ENCODE measurements at regions not wholly inside any gene's neighbourhood (a gene's known extent, or its start where the extent isn't known, plus 50 kb on each side); places are given as distances from the start of the nearest gene placed in this dataset.

- DNase-seq = no peak
- in situ Hi-C loops (cut with HindIII; ENCODE audit: low pct_ligation_motif_present, low sequenced_read_pairs) = no loop called here
- TF ChIP-seq CTCF (IDR thresholded peaks at IDR 0.05; ENCODE audit: low read depth, low read length, missing control alignments) = no peak
Observed at GRCh38 chr10:2020836-2021235, 283.5 kb upstream of the ADARB2 start.

DNA sequence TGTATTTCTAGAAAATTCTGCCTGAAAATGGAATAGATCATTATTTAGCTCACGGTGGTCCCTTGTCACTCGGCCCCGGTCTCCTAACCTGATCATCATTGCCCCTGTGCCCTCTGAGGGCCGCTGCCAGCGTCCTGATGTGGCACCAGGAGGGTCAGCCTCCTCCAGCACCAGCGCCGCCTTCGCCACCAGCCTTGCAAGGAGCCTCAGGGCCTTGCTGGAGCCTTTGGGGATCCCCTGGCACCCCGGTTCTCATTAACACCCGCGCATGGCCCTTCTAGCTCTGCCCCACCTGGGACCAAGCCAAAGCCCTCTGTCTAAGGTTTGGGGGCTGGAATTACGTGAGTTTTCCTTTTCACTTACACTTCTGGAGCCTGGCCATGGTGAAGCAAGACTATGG is 282.5 kb upstream of the ADARB2 start:
- H3K4me3 ChIP-seq (ENCODE audit: low read depth, low read length) = no peak overlapping the region
- no peak for DNase-seq
- no peak overlapping the region for H3K27ac ChIP-seq
- TF ChIP-seq CTCF (IDR thresholded peaks at IDR 0.05; ENCODE audit: low read depth, low read length, missing control alignments) = no peak
- no peaks in the 10 kb centered on the region for H3K27me3 ChIP-seq (replicated peaks)
- no peaks in the 10 kb centered on the region for H3K36me3 ChIP-seq (replicated peaks)
- in situ Hi-C loops (cut with HindIII; ENCODE audit: low pct_ligation_motif_present, low sequenced_read_pairs) = no loop called here

More at GRCh38 chr10:2020836-2021235, 283.5 kb upstream of the ADARB2 start:
- Histone ChIP-seq H3K4me3 (ENCODE audit: low read depth, low read length) (no peak overlapping the region), H3K27ac (no peak overlapping the region), H3K27me3 (replicated peaks) (no peaks in the 10 kb centered on the region), H3K36me3 (replicated peaks) (no peaks in the 10 kb centered on the region)

DNA sequence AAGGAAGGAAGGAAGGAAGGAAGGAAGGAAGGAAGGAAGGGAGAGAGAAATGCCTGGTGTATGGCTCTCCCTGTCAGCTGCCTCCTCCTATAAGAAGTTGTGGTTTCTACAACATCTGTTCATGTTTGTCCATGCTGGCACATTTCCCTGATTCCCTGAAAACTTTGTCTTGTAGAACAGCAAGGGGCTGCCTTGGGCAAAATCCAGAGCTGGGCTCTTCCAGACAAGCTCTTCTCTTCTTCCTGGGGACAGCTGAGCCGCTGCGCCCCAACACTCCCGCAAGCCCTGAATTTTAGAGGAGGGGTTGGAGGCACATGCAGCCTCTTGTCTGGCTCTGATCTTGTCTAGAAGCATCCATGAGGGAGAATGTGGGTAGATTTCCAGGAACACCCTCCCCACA is 282.0 kb upstream of the ADARB2 start:
- Histone ChIP-seq H3K27me3 (replicated peaks) (no peaks in the 10 kb centered on the region), H3K27ac (no peak overlapping the region), H3K36me3 (replicated peaks) (no peaks in the 10 kb centered on the region), H3K4me3 (ENCODE audit: low read depth, low read length) (no peak overlapping the region)
- DNase-seq = no peak
- no peak for TF ChIP-seq CTCF (IDR thresholded peaks at IDR 0.05; ENCODE audit: low read depth, low read length, missing control alignments)
- in situ Hi-C loops (cut with HindIII; ENCODE audit: low pct_ligation_motif_present, low sequenced_read_pairs) = no loop called here

DNA sequence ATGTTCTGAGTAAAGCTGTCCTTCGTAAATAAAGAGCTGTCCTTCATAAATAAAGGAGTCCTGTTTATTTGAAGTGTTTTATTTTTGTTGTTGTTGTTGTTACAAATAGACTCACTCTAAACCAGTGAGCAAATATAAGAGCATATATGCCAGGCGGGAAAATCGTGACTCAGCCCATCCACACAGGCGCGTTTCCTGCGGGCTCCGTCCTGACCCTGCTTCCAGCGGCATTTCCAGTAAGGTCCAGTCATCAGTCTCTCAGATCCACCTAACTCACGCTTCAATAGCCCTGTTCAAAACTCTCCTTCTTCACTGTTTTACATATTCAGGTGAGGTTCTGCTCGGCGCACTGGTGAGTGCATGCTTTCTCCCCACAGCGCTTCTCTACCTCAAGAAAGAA is 277.2 kb upstream of the ADARB2 start:
- Histone ChIP-seq H3K27ac (no peak overlapping the region), H3K4me3 (ENCODE audit: low read depth, low read length) (no peak overlapping the region), H3K36me3 (replicated peaks) (no peaks in the 10 kb centered on the region), H3K27me3 (replicated peaks) (no peaks in the 10 kb centered on the region)
- in situ Hi-C loops (cut with HindIII; ENCODE audit: low pct_ligation_motif_present, low sequenced_read_pairs) = no loop called here
- DNase-seq = no peak
- no peak for TF ChIP-seq CTCF (IDR thresholded peaks at IDR 0.05; ENCODE audit: low read depth, low read length, missing control alignments)

DNA sequence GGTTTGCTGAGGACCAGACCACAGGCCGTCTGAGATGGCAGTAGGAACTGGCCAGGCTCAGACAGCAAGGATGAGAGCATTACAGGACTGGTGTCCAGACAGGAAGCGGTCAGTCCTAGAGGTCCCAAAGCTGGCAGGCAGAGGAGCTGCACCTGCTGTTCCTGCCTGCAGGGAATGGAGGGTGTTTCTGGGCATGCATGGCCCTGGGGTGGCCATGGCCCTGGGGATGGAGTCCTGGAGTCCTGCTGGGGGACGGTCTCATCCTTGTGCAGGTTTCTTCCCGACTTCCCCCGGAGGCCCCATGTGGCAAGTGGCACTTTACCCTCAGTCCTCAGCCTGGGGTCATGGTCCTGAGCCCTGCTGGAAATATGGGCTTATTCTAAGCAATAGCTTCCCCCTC is 274.9 kb upstream of the ADARB2 start:
- Histone ChIP-seq H3K4me3 (ENCODE audit: low read depth, low read length) (no peak overlapping the region), H3K36me3 (replicated peaks) (no peaks in the 10 kb centered on the region), H3K27ac (no peak overlapping the region), H3K27me3 (replicated peaks) (no peaks in the 10 kb centered on the region)
- in situ Hi-C loops (cut with HindIII; ENCODE audit: low pct_ligation_motif_present, low sequenced_read_pairs) = no loop called here
- no peak for TF ChIP-seq CTCF (IDR thresholded peaks at IDR 0.05; ENCODE audit: low read depth, low read length, missing control alignments)
- no peak for DNase-seq

DNA sequence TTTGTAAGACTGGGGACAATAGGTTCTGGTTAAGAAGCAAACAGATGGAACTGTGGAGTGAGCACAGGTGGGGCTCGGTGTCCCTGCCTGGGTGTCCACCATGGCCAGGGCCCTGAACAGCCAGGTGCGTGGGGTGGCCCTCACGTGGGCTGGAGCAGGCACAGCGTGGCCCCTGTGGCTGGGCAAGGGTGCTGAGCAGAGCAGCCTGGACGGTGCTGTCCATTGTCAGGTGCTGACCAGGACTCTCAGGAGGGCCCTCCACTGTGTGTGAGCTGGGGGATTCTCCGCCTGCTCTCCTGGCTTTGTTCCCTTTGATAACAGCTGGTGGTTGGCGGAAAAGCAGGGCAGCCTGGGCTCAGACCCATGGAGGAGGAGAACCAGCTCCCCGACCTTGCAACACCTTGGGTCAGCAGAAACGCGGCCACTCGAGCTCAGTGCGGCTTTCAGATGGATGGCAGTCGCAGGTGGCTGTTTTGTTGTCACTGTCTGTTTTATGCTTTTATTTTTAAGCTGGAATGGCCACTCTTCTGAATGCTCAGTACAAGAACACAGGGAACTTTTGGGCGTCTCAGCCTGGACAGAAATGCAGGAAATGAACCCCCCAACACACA is 273.9 kb upstream of the ADARB2 start:
- Histone ChIP-seq H3K36me3 (replicated peaks) (no peaks in the 10 kb centered on the region), H3K27me3 (replicated peaks) (no peaks in the 10 kb centered on the region), H3K27ac (no peak overlapping the region), H3K4me3 (ENCODE audit: low read depth, low read length) (no peak overlapping the region)
- no peak for TF ChIP-seq CTCF (IDR thresholded peaks at IDR 0.05; ENCODE audit: low read depth, low read length, missing control alignments)
- DNase-seq = no peak
- in situ Hi-C loops (cut with HindIII; ENCODE audit: low pct_ligation_motif_present, low sequenced_read_pairs) = no loop called here

Data from brain microvascular endothelial cell (primary cell).